Stimulated activated CD4-positive, alpha-beta T cell treated with anti-CD3 and anti-CD28 coated beads, Interleukin-12 subunit alpha, Interleukin-12 subunit beta, amount 100 ng/mL, for 48 hours (primary cell): ENCODE measurements at regions not wholly inside any gene's neighbourhood (a gene's known extent, or its start where the extent isn't known, plus 50 kb on each side); places are given as distances from the start of the nearest gene placed in this dataset.
"Not testable (repeated sequence)": the region's sequence is repeated elsewhere in the genome, so short reads cannot be mapped to it uniquely, and the experiment has no call there.

Experiments
- DNase-seq, 3 donors: peaks; one replicate each; pipeline ENCODE4 v3.0.0-alpha.2; 2020; ENCODE audit warnings: low read depth in 2 of 3, low spot score in 1 of 3

GRCh38 chr5:12667818-12668217 lies 763.6 kb upstream of the CTNND2 start:
- not testable (repeated sequence) for DNase-seq

DNA sequence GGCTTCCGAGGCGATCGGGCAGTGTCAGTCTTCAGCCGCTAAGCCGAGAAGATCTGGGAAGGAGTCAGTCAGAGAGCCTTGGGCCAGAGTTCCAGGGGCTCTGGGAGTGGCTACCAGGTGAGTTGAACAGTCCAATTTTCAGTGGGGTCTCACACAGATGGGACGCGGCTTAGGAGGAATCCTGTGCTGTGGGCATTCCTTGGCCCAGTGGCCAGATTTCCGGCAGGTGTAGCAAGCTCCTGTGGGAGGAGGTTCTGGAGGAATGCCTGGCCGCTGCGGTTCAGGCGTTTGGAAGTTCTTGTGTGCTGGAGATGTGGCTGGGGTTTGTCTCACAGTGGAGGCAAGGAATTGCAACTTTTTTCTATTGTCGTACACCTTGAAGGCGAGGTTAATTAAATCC lies 761.5 kb upstream of the CTNND2 start:
- DNase-seq, result not testable (repeated sequence)

DNA sequence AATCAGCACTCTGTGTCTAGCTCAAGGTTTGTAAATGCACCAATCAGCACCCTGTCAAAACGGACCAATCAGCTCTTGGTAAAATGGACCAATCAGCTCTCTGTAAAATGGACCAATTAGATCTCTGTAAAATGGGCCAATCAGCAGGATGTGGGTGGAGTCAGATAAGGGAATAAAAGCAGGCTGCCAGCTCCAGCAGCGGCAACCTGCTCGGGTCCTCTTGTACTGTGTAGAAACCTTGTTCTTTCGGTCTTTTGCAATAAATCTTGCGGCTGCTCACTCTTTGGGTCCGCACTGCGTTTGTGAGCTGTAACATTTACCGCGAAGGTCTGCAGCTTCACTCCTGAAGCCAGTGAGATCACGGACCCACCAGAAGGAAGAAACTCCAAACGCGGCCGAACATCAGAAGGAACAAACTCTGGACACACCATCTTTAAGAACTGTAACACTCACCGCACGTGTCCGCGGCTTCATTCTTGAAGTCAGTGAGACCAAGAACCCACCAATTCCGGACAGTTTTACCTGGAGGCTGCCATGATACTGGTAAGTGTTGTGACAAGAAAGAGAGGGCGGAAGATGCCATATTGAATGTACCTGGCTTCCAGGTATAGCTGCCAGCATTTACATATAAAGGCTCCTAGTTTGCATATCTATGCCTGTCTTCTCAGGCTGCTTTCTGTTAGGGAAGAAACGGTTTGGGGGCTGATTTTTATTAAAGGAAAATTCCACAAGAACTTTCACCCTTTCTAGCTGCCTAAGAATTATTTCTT lies 758.5 kb upstream of the CTNND2 start:
- DNase-seq, result no peak

DNA sequence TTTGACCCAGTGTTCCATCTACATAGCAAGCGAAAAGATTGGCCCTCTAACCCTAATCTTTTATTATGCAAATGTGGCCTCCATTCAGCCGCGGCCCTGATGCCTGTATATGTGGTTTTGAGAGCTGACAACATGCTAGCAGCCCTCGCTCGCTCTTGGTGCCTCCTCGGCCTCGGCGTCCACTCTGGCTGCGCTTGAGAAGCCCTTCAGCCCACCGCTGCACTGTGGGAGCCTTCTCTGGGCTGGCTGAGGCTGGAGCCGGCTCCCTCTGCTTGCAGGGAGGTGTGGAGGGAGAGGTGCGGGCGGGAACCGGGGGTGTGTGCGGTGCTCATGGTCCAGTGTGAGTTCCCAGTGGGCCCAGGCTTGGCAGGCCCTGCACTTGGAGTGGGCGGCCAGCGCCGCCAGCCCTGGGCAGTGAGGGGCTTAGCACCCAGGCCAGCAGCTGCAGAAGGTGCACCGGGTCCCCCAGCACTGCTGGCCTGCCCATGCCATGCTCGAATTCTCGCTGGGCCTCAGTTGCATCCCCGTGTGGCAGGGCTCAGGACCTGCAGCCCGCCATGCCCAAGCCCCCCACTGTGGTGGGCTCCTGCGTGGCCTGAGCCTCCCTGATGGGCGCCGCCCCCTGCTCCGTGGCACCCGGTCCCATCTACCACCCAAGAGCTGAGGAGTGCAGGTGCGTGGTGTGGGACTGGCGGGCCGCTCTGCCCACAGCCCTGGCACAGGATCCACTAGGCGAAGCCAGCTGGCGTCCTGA lies 757.5 kb upstream of the CTNND2 start:
- DNase-seq, result no peak

GRCh38 chr5:12660279-12661107 lies 756.2 kb upstream of the CTNND2 start:
- DNase-seq, result not testable (repeated sequence)

DNA sequence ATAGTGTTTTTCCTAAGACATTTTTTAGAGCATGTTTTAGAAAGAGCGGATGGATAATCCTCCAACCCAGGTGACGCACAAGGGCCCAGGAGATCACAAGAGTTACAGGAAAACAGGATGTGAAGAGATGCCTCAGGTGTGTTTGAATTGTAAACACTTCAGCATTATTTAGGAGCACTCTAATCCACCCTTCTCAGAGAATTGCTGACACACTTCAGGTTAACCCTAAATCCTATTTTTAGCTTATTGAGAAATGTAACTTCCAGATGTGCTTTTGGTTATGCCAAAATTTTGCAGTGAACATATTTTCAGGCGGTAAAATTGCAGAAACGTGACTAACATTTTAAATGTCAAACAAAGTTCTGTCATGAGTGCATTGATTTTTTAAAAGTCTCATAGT lies 755.4 kb upstream of the CTNND2 start:
- no peak for DNase-seq

- no peak for DNase-seq
These were observed 754.7 kb upstream of the CTNND2 start for GRCh38 chr5:12658871-12659446.

DNA sequence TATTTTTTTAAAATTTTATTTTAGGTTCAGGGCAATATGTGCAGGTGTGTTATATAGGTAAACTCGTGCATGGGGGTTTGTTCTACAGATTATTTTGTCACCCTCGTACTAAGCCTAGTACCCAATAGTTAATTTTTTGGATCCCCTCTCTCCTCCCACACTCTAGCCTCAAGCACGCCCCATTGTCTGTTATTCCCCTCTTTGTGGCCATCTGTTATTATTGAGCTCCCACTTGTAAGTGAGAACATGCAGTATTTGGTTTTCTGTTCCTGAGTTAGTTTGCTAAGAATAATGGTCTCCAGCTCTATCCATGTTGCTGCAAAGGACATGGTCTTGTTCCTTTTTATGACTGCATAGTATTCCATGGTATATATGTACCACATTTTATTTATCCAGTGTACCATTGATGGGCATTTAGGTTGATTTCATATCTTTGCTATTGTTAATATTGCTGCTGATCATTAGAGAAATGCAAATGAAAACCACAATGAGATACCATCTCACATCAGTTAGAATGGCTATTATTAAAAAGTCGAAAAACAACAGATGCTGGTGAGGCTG lies 753.7 kb upstream of the CTNND2 start:
- DNase-seq, result not testable (repeated sequence)

GRCh38 chr5:12655675-12656074 lies 751.4 kb upstream of the CTNND2 start:
- DNase-seq, result no peak

DNA sequence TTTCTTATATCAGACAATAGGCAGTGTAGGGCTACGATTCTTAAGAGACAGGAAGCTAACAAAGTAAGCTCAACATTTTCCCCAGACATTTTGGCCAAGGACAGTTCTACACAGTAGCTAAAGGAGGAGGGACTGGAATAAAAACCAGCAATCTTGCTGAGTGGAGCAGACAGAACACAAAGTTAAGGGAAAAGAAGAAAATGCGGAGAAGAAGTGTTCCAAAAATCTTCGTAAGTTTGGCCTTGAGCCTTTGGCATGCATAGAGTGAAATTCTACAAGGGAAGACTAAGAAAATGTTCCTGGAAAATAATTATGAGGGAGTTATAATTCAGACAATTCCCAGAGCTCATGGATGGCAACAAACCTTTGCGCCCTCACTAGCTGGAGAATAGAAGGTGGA lies 748.0 kb upstream of the CTNND2 start:
- DNase-seq, result no peak

GRCh38 chr5:12648558-12648957 lies 744.3 kb upstream of the CTNND2 start:
- no peak for DNase-seq

DNA sequence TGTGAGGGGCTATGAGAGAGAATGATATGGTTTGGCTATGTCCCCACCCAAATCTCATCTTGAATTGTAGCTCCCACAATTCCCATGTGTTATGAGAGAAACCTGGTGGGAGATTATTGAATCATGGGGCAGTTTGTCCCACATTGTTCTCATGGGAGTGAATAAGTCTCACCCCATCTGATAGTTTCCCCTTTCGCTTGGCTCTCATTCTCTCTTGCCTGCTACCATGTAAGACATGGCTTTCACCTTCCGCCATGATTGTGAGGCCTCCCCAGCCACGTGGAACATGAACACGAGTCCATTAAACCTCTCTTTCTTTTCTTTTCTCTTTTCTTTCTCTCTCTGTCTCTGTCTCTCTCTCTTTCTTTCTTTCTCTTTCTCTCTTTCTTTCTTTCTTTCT lies 743.4 kb upstream of the CTNND2 start:
- DNase-seq, result no peak

DNA sequence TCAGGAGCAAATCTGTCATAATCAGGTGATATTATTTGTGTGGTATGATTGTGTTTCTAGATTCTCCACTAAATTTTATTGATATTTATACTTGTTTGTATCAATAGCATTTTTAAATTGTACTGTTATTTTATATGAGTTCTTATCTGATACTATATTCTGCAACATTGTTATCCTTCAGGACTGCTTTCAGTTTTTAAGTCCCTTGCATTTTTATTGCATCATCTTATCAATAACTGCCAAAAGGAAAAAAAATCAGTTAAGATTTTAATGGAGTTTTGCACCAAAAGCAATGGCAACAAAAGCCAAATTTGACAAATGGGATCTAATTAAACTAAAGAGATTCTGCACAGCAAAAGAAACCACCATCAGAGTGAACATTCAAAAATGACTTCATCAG lies 741.3 kb upstream of the CTNND2 start:
- no peak for DNase-seq

- DNase-seq, result no peak
These were observed 732.0 kb upstream of the CTNND2 start for GRCh38 chr5:12636209-12636608.

DNA sequence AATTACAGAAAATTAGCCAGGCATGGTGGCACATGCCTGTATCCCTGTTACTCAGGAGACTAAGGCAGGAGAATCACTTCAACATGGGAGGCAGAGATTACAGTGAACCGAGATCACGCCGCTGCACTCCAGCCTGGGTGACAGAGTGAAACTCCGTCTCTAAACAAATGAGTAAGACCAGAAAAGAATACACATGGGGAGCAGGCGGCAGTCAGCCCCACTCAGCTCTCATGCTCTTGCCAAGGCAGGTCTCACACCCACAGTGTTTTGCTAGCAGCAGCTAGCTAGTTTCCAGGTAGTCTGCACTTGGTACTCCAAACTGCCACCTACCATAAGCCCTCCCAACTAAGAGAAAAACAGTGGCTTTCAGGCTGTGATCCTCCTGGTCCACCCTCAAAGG lies 722.3 kb upstream of the CTNND2 start:
- DNase-seq, result no peak

DNA sequence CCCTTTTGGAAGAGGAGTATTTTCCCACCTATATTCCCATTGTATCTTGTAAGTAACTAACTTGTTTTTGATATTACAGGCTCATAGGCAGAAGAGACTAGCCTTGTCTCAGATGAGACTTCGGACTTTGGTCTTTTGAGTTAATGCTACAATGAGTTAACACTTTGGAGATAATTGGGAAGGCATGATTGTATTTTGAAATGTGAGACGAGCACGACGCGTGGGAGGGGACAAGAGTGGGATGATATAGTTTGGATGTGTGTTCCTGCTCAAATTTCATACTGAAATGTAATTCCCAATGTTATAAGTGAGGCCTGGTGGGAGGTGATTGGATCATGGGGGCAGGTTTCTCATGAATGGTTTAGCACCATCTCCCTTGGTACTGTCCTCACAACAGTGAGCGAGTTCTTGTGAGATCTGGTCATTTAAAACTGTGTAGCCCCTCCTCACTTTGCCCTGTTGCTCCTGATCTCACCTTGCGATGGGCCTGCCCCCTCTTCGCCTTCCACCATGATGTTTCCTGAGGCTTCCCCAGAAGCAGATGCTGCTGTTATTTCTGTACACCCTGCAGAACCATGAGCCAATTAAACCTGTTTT lies 721.5 kb upstream of the CTNND2 start:
- no peak for DNase-seq

DNA sequence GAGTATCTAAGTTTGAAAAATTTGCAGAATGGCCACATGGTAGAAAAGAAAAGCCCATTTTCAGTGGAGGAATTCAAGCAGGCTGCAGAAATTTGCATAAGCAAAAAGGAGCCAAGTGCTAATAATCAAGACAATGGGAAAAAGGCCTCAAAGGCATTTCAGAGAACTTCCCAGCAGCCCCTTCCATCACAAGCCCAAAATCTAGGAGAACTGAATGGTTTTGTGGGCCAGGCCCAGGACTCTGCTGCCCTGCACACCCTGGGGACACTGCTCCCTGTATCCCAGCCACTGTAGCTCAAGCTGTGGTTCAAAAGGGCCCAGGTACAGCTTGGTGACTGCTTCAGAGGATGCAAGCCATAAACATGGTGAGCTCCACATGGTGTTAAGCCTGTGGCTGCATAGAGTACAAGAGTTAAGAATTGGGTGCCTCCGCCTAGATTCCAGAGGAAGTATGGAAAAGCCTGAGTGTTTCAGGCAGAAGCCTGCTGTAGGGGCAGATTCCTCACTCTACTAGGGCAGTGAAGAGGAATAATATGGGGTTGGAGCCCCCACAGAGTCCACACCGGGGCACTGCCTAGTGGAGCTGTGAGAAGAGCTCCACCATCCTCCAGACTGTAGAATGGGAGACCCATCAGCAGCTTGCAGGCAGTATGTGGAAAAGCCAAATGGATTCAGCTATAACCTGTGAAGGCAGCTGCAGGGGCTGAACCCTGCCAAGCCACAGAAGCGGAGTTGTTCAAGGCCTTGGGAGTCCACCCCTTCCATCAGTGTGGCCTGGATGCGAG lies 720.7 kb upstream of the CTNND2 start:
- DNase-seq, result no peak

DNA sequence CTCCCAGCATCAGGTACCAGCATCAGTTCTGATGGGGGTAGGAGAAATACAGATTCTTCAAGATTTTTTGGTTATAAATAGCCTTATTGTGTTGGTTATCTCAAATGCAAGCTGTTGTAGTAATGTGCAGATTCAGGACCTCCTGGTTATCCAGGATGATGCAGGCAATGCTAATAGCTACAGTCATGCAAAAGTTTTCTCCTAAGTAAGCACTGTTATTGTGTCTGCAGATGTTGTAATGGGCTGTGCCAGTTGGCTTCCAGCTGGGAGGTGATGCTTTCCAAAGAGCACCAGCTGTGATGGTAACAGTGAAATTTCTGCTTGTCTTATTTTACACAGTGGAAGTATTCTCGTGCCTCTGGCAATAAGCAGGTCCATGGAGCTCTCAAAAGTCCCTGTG lies 719.2 kb upstream of the CTNND2 start:
- no peak for DNase-seq

DNA sequence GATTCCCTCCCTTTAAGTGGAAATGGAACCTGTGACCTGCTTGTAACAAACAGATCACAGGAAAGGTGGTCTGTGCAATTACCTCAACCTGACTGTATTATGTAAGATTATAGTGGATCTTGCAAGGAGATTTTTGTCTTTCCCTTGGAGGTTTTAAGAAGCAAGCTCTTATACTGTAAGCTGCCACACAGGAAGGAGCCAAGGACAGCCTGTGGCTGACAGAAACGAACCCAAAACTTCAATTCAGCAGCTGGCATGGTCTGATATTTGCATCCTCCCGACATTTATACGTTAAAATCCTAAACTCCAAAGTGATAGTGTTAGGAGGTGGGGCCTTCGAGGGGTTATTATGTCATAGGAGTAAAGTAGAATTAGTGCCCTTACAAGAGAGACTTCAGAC lies 711.8 kb upstream of the CTNND2 start:
- DNase-seq, result no peak
